GM21526 (cell line): ENCODE measurements at regions not wholly inside any gene's neighbourhood (a gene's known extent, or its start where the extent isn't known, plus 50 kb on each side); places are given as distances from the start of the nearest gene placed in this dataset.
"Not testable (repeated sequence)": the region's sequence is repeated elsewhere in the genome, so short reads cannot be mapped to it uniquely, and the experiment has no call there.

Experiments
- ATAC-seq: cut with Tn5 transposase; IDR thresholded peaks from one replicate; pipeline ENCODE4 v1.9.1; 2021; ENCODE audit warnings: moderate library complexity; ENCODE audit not compliant: unreplicated experiment, low FRiP score

DNA sequence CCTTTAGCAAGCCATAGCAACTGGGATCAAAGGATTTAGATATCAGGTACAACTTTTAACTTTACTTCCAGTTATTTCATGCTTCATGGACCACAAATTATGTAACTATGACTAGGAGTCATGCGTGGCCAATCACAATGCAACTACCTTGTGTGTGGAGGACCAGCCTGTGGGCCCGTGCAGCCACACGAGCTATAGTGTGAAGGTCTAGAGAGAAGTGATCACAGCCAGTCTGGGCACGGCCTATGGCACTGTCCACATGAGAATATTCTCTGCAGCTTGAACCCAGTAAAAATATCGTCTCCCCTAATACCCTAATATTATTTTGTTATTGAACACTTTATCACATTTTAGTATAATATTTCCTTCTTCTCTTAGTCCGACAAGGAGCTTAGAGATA lies 464.9 kb upstream of the MIR17HG start:
- no peak for ATAC-seq

- no peak for ATAC-seq
Measured at GRCh38 chr13:90883592-90883991, 463.9 kb upstream of the MIR17HG start.

GRCh38 chr13:90884066-90884465 lies 463.4 kb upstream of the MIR17HG start:
- ATAC-seq, result no peak

DNA sequence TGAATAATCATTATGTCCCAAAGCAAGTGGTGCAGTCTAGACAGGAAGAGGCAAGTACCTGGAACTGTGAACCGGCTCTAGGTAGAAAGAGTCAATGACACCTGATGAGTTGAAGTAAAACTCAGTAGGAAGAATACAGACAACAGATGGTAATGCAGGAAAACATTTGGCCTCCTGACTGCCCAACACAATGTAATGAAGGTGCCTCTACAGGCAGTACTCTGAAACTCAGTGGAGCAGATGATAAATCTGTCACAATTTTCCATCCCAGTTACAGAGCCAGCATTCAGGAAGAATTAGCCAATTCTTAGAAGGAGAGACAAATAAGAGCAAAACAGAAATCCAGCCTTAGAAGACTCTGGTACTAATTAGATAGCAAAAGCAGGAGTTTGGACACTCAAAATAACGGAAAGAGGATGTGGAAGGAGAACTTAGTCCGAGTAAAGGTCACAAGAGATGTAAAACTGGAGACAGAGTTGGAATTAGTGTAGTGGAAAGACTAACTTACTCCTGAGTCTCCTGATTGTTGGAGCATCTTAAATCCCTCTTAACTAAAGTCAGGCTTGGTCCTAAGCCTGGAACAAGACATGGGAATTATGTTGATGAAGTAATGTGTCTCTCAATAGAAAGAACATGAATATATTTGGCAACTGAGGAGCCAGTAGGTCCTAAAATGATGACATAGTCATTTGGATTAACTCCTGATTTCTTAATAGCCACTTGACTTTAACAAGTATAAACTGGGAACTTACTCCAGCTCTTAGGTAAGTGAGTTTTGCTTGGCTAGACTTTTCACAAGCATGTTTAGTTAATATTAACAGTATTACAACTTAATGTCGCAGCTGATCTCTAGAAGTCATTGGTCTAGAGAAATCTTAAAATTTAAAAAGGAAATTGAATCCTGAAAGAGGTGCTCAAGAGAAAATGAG lies 457.3 kb upstream of the MIR17HG start:
- ATAC-seq, result no peak

- ATAC-seq, result no peak
Measured at GRCh38 chr13:90891329-90891728, 456.2 kb upstream of the MIR17HG start.

- ATAC-seq, result not testable (repeated sequence)
Measured at GRCh38 chr13:90893199-90893598, 454.3 kb upstream of the MIR17HG start.

DNA sequence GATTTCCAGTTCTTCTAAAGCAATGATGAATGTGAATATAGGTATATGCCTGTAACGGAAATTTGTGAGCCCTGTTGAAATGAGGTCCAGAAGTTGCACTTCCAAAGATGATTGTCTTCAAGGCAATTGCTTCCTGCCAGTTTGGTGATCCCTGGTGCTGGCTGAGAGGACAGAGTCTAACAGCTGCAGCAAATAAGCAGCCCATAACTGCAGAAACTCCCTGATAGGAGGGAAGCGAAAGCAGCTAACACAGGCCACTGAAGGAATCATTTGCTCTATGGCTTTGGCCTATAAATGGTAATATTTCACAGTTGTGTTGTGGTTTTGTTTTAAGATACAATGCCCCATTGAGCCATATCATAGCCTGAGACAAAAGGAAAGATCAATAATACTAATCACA lies 451.5 kb upstream of the MIR17HG start:
- no peak for ATAC-seq

GRCh38 chr13:90898811-90899210 lies 448.7 kb upstream of the MIR17HG start:
- ATAC-seq, result no peak

- no peak for ATAC-seq
Measured at GRCh38 chr13:90899416-90899815, 448.1 kb upstream of the MIR17HG start.

- ATAC-seq, result no peak
Measured at GRCh38 chr13:90902255-90902654, 445.2 kb upstream of the MIR17HG start.

DNA sequence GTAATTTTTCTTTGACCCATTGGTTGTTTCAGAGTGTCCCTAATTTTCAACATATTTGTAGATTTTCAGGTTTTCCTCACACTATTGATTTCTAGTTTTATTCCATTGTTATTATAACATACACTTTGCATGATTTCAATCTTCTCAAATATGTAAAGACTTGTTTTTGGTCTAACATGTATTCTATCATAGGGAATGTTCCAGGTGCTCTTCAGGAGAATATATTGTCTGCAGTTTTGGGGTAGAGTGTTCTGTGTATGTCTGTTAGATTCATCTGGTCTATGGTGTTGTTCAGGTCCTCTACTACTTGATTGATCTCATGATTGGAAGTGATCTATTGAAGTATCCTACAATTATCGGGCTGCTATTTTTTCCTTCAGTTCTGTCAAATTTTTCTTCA lies 440.9 kb upstream of the MIR17HG start:
- ATAC-seq, result no peak

DNA sequence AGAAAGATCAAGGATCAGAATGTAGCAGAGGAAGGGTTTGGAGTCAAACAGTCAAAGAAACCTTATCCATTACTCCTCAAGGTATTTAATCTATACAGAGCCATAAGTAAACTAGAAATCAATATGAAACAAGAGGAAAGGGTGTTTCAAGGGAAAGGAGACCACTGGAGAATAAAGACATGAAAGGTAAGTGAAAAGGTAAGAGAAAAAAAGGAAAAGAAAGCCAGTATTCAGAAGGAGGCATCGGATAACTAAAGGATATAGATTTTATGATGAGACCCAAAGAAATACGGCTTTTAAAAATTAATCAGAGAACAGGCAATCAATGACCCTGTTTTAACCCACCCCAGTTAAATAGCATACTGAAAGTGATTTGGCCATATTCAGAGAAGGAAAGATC lies 438.7 kb upstream of the MIR17HG start:
- no peak for ATAC-seq

- no peak for ATAC-seq
Measured at GRCh38 chr13:90910018-90910639, 437.4 kb upstream of the MIR17HG start.

DNA sequence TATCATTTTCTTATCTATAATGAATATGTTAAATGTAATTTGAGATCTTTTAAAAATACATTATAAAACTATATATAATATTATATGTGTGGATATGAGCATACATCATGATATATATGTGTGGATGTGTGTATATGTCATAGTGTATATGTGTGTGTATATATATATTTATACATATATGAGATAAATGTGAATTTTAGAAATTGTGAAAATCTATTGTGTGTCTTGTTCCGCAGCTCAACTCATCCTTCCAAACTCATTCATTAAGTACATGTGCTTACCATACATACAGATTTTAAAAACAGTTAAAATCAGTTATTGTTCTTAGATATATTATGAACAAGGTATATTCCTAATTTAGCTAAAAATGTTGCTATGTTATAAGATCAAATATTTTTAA lies 435.2 kb upstream of the MIR17HG start:
- no peak for ATAC-seq

- ATAC-seq, result no peak
Measured at GRCh38 chr13:90918536-90918935, 429.0 kb upstream of the MIR17HG start.

DNA sequence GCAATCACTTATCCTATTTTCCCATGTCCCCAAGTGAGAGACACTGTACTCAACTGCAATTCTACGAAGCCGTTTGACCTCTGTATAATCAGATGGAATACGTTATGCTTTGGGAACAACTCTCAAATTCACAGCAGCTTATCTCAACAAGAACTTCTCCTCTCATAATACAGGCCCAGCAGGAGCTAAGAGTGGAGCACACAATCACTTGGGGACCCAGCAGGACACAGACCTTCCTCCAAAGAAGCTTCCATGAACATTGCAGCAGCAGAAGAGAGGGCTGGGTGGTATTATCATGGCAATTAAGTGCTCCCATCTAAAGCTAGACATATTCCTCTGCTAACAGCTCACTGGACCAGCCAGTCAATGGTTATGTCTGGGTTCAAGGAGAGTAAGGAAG lies 428.3 kb upstream of the MIR17HG start:
- no peak for ATAC-seq

DNA sequence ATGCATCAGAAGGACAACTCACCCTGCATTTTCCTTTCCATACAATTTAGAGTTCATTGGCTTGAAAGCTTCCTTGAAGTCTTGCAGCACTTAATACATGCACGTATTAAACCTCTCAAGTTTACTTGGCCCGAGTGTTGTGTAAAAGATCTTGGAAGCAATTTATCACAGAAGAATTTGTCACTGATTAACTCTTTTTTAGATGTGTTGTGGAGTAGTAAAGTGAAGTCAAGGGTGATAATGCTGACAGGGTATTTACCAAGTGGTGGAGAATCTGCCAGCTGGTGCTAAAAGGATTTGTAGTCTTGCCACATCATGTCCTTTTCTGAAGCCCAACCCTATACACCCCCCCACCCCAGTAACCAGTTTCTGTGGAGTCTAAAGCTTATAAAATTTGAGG lies 421.0 kb upstream of the MIR17HG start:
- ATAC-seq, result no peak

DNA sequence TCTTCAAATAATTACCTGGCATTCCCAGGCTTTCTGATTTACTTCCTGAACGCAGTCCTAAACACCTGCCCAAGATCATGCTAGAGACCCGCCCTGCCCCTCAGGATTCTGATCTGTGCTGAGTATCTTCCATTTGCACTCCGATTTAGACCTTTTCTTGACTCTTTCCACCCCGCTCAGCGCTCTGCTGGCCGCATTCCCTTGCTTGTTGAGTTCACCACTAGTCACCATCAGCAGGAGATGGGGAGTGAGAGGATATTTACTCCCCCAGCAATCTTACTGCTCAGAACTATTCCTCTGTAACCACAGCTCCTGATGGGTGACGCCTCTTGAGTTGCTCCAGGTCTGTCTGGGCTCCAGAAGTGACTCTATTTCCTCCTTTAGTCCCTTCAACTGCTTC lies 419.4 kb upstream of the MIR17HG start:
- ATAC-seq, result no peak

GRCh38 chr13:90933097-90933826 lies 414.2 kb upstream of the MIR17HG start:
- ATAC-seq, result no peak

DNA sequence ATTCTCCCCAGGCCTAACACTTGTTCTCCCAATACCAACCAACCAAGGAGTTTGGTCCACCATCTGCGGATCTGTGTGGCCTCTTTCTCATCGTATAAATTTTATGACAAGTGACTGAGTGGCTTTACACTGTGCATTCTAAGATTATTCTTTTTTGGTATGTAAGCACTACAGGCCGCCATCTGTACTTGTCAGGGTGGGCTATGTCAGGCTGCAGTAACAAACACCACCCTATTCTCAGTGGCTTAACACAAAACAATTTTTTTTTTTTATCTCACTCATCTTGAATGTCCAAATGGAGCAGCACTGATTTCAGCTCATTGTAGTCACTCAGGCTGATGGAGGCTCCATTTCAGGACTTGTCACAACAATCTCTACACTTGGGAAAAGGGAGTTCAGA lies 412.7 kb upstream of the MIR17HG start:
- ATAC-seq, result no peak

- ATAC-seq, result no peak
Measured at GRCh38 chr13:90938848-90939247, 408.6 kb upstream of the MIR17HG start.
